ENCODE measurements at regions not wholly inside any gene's neighbourhood (a gene's known extent, or its start where the extent isn't known, plus 50 kb on each side); places are given as distances from the start of the nearest gene placed in this dataset.

DNA sequence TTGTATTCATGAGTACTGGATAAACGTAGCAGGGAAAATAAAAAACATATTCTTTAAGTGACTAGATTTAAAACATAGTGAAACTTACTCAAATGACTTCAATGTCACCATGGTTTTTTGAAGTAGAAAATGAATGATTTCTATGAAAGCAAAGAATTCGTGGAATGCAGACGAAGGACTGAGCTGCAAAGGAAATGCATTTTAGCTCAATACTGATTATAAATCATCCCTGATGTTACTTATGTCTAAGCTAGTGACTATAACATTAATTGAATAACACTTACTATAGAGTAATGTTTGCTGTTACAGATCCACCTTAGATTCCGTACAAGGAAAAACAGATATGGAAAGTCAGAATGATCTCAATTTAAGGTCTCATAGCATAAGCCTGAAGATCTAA lies 1257.7 kb upstream of the CDH2 start:
- no peak overlapping the region for H3K4me2 ChIP-seq (replicated peaks; ENCODE audit: low read depth, low read length, poor library complexity, severe bottlenecking)
- intact Hi-C loops (cut with micrococcal nuclease): no loop called here
- peaks cover 1 to 4% (median 3%) of the 10 kb centered on the region in 3 donors for H3K9me3 ChIP-seq (ENCODE audit: control extremely low read depth in 1 of 3, control insufficient read depth in 2 of 3, insufficient read depth in 1 of 3, low read length in 2 of 3)
- H3K4me1 ChIP-seq (ENCODE audit: control insufficient read depth in 2 of 2, insufficient read depth in 2 of 2, low read length in 2 of 2): no peaks in the 10 kb centered on the region
- no peak for DNase-seq
- no peaks in the 10 kb centered on the region for H3K4me1 Mint-ChIP-seq
- H3K79me2 ChIP-seq (ENCODE audit: control insufficient read depth, insufficient read depth, low read length): no peaks in the 10 kb centered on the region
- peaks cover 2% of the 10 kb centered on the region for H3K9me3 Mint-ChIP-seq (ENCODE audit: insufficient read depth)
- no peak overlapping the region for H3K9ac ChIP-seq (ENCODE audit: low read length)
- H3K36me3 ChIP-seq (replicated peaks in 1 of 2; ENCODE audit: control extremely low read depth in 1 of 2, control insufficient read depth in 1 of 2, extremely low read depth in 1 of 2, insufficient read depth in 2 of 2, low read length in 1 of 2): no peaks in the 10 kb centered on the region
- WGBS (ENCODE audit: insufficient coverage): no CpG with 5 or more reads among the region's 4 CpGs
- ATAC-seq (ENCODE audit: low read depth): no peak
- CTCF ChIA-PET: no interaction called here
- H3K4me3 Mint-ChIP-seq: no peak overlapping the region
- H2AFZ ChIP-seq (ENCODE audit: insufficient read depth, low read depth, low read length, poor library complexity, severe bottlenecking): no peak overlapping the region
- no peaks in the 10 kb centered on the region for H3K27me3 Mint-ChIP-seq
- no peaks in the 10 kb centered on the region for H3K27me3 ChIP-seq (replicated peaks in 1 of 4; ENCODE audit: control extremely low read depth in 1 of 4, control insufficient read depth in 3 of 4, insufficient read depth in 4 of 4, low read length in 3 of 4)
- H4K20me1 ChIP-seq (ENCODE audit: control insufficient read depth, insufficient read depth, low read length, poor library complexity, severe bottlenecking): no peaks in the 10 kb centered on the region
- no peak for TF ChIP-seq EZH2 (IDR thresholded peaks at IDR 0.05; ENCODE audit: borderline replicate concordance, insufficient read depth, low read depth, low read length, poor library complexity, severe bottlenecking)
- TF ChIP-seq, protein P1, sequence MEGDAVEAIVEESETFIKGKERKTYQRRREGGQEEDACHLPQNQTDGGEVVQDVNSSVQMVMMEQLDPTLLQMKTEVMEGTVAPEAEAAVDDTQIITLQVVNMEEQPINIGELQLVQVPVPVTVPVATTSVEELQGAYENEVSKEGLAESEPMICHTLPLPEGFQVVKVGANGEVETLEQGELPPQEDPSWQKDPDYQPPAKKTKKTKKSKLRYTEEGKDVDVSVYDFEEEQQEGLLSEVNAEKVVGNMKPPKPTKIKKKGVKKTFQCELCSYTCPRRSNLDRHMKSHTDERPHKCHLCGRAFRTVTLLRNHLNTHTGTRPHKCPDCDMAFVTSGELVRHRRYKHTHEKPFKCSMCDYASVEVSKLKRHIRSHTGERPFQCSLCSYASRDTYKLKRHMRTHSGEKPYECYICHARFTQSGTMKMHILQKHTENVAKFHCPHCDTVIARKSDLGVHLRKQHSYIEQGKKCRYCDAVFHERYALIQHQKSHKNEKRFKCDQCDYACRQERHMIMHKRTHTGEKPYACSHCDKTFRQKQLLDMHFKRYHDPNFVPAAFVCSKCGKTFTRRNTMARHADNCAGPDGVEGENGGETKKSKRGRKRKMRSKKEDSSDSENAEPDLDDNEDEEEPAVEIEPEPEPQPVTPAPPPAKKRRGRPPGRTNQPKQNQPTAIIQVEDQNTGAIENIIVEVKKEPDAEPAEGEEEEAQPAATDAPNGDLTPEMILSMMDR (IDR thresholded peaks at IDR 0.05): no peak
- no peak overlapping the region for H3K27ac ChIP-seq (ENCODE audit: low read length in 2 of 2)
- no peak overlapping the region for H3K4me3 ChIP-seq (ENCODE audit: control extremely low read depth in 1 of 5, extremely low read depth in 1 of 5, insufficient read depth in 1 of 5, low read depth in 2 of 5, low read length in 4 of 5)
- no peak overlapping the region for H3K27ac Mint-ChIP-seq
- POLR2A ChIA-PET: no interaction called here

DNA sequence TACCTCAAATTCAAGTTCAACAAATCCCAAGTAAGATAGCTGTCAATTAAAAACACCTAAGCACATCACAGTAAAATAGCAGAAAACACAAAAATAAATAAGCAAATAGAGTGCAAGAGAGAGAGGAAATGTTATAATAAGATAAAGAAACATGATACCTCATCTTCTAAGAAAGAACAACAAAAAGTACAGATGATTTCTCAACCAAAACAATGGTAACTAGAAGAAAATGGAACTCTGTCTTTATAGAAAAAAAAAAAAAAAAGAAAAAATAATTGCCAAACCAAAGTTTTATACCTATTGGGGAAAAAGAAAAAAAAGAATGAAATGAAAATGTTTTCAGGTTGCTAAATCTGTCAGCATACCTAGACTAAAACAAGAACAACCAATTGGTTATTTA lies 1253.5 kb upstream of the CDH2 start:
- Histone ChIP-seq H3K4me1 (ENCODE audit: control insufficient read depth in 2 of 2, insufficient read depth in 2 of 2, low read length in 2 of 2) (no peaks in the 10 kb centered on the region), H3K9me3 (ENCODE audit: control extremely low read depth in 1 of 3, control insufficient read depth in 2 of 3, insufficient read depth in 1 of 3, low read length in 2 of 3) (peaks cover 1 to 5% (median 4%) of the 10 kb centered on the region in 3 donors), H3K4me2 (replicated peaks; ENCODE audit: low read depth, low read length, poor library complexity, severe bottlenecking) (no peak overlapping the region), H3K36me3 (replicated peaks in 1 of 2; ENCODE audit: control extremely low read depth in 1 of 2, control insufficient read depth in 1 of 2, extremely low read depth in 1 of 2, insufficient read depth in 2 of 2, low read length in 1 of 2) (no peaks in the 10 kb centered on the region), H3K79me2 (ENCODE audit: control insufficient read depth, insufficient read depth, low read length) (no peaks in the 10 kb centered on the region), H3K27ac (ENCODE audit: low read length in 2 of 2) (no peak overlapping the region), H4K20me1 (ENCODE audit: control insufficient read depth, insufficient read depth, low read length, poor library complexity, severe bottlenecking) (no peaks in the 10 kb centered on the region), H3K27me3 (replicated peaks in 1 of 4; ENCODE audit: control extremely low read depth in 1 of 4, control insufficient read depth in 3 of 4, insufficient read depth in 4 of 4, low read length in 3 of 4) (no peaks in the 10 kb centered on the region), H2AFZ (ENCODE audit: insufficient read depth, low read depth, low read length, poor library complexity, severe bottlenecking) (no peak overlapping the region), H3K4me3 (ENCODE audit: control extremely low read depth in 1 of 5, extremely low read depth in 1 of 5, insufficient read depth in 1 of 5, low read depth in 2 of 5, low read length in 4 of 5) (no peak overlapping the region), H3K9ac (ENCODE audit: low read length) (no peak overlapping the region)
- H3K27ac Mint-ChIP-seq: no peak overlapping the region
- H3K4me3 Mint-ChIP-seq: no peak overlapping the region
- intact Hi-C loops (cut with micrococcal nuclease): no loop called here
- no peaks in the 10 kb centered on the region for H3K27me3 Mint-ChIP-seq
- no peaks in the 10 kb centered on the region for H3K4me1 Mint-ChIP-seq
- no peak for TF ChIP-seq EZH2 (IDR thresholded peaks at IDR 0.05; ENCODE audit: borderline replicate concordance, insufficient read depth, low read depth, low read length, poor library complexity, severe bottlenecking)
- TF ChIP-seq, protein P1 (IDR thresholded peaks at IDR 0.05): no peak
- ChIA-PET CTCF (no interaction called here), POLR2A (no interaction called here)
- ATAC-seq (ENCODE audit: low read depth) (no peak), DNase-seq (no peak)
- peaks cover 2% of the 10 kb centered on the region for H3K9me3 Mint-ChIP-seq (ENCODE audit: insufficient read depth)

Measured in B cell (primary cell).